ENCODE measurements at regions not wholly inside any gene's neighbourhood (a gene's known extent, or its start where the extent isn't known, plus 50 kb on each side); places are given as distances from the start of the nearest gene placed in this dataset.
"Not testable (repeated sequence)": the region's sequence is repeated elsewhere in the genome, so short reads cannot be mapped to it uniquely, and the experiment has no call there.

DNA sequence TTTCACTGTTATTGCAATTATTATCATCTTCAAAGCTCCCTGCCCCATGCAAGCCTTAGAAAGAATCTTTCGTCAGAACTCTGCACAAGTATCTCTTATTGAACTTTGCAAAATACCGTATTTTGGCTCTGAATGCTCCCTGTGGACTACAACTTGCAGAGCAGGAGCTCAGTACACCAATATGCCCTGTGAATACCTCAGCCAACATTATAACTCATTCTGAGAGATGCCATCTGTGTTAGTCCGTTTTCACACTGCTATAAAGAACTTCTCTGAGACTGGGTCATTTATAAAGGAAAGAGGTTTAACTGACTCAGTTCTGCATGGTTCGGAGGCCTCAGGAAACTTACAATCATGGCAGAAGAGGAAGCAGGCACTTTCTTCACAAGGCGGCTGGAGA is 87.2 kb upstream of the XYLT1 start:
- no peak for ATAC-seq (ENCODE audit: low read depth)
- CTCF ChIA-PET: interaction anchor here (0.9 to 1.2 kb wide), 2 partner anchors 21 to 364 kb away, joined by 3 to 4 read pairs; no protein-coding TSS in a partner anchor
- TF ChIP-seq, protein P1, sequence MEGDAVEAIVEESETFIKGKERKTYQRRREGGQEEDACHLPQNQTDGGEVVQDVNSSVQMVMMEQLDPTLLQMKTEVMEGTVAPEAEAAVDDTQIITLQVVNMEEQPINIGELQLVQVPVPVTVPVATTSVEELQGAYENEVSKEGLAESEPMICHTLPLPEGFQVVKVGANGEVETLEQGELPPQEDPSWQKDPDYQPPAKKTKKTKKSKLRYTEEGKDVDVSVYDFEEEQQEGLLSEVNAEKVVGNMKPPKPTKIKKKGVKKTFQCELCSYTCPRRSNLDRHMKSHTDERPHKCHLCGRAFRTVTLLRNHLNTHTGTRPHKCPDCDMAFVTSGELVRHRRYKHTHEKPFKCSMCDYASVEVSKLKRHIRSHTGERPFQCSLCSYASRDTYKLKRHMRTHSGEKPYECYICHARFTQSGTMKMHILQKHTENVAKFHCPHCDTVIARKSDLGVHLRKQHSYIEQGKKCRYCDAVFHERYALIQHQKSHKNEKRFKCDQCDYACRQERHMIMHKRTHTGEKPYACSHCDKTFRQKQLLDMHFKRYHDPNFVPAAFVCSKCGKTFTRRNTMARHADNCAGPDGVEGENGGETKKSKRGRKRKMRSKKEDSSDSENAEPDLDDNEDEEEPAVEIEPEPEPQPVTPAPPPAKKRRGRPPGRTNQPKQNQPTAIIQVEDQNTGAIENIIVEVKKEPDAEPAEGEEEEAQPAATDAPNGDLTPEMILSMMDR (IDR thresholded peaks at IDR 0.05): no peak
- no peak overlapping the region for H3K27ac Mint-ChIP-seq
- no peaks in the 10 kb centered on the region for H3K9me3 Mint-ChIP-seq
- no peaks in the 10 kb centered on the region for H3K36me3 Mint-ChIP-seq (ENCODE audit: low read depth)
- H3K4me1 Mint-ChIP-seq: peaks cover 3% of the 10 kb centered on the region
- DNase-seq: no peak
- POLR2A ChIA-PET: no interaction called here
- H3K4me3 Mint-ChIP-seq: no peak overlapping the region
- intact Hi-C loops (cut with micrococcal nuclease): no loop called here
- peaks cover 8% of the 10 kb centered on the region for H3K27me3 Mint-ChIP-seq

DNA sequence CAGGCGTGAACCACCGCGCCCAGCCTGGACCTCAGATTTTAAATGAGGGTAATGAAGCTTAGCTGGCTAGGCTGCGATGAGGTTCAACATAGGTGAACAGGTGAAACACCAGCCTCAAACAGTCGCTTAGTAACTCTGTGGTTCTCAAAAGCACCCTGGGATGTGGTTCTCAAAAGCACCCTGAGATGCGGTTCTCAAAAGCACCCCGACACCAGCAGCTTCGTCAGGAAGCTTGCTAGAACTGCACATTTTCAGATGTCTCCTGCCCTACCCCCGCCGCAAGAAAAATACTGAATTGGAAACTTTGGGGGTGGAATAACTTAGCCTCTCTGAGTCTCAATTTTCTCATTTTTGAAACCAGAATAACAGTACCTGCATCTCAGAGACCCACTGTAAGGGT is 86.7 kb upstream of the XYLT1 start:
- TF ChIP-seq, protein P1 (IDR thresholded peaks at IDR 0.05): no peak
- ATAC-seq (ENCODE audit: low read depth) (no peak), DNase-seq (no peak)
- Mint-ChIP-seq H3K27ac (no peak overlapping the region), H3K27me3 (peaks cover 8% of the 10 kb centered on the region), H3K9me3 (no peaks in the 10 kb centered on the region), H3K4me1 (peaks cover 3% of the 10 kb centered on the region), H3K36me3 (ENCODE audit: low read depth) (no peaks in the 10 kb centered on the region), H3K4me3 (no peak overlapping the region)
- POLR2A ChIA-PET: no interaction called here
- intact Hi-C loops (cut with micrococcal nuclease): no loop called here
- CTCF ChIA-PET: interaction anchor here (0.9 to 1.2 kb wide), 3 partner anchors 20 to 363 kb away, joined by 3 to 4 read pairs (median 3); no protein-coding TSS in a partner anchor

DNA sequence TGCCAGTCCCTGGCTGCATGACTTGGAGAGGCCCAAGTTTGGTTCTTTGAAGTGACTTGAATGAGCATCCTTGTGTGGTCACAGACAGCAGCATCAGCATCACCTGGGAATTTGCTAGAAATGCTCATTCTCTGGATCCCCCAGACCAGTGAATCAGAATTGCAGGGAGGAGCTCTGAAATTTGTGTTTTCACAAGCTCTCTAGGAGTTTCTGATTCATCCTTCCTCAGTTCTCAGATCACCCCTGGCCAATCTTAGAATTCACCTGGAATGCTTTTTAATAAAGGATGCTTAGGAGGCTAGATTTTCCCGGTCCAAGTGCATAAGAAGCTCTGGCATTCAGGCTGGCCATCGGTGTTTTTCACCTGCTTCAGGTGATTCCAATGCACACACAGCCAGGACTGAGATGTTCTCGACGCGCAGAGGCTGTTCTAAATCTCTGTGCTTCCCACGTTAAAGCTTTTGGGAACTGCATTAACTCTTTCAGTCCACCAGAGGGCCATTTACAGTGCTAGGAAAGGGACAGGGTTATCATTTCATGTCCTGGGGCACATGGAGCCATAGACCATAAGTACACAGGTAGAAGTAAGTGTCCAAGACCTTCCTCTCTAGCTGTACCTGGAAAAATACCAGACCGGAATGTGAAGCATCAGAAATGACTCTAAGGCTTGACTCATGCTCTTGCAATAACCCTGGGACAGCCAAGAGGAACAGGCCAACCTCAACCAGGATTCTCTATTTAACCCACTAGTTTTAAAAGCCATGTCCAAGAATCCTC is 85.7 kb upstream of the XYLT1 start:
- intact Hi-C loops (cut with micrococcal nuclease): no loop called here

DNA sequence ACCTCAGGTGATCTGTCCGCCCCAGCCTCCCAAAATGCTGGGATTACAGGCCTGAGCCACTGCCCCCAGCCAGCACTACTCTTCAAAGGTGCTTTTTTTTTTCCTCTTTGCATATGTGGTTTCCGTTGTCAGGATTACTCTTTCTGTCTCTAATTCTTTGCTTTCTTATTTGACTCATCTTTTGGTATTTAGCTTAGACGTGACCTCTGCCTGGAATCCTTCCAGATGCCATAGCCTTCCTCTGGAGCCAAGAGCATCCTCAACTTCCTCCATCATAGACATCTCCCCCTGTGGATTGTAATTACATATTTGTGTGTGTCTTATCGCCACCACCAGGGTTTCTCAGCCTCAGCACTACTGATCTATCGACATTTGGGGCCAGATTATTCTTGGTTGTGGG is 84.4 kb upstream of the XYLT1 start:
- peaks cover 8% of the 10 kb centered on the region for H3K27me3 Mint-ChIP-seq
- no peak for DNase-seq
- H3K27ac Mint-ChIP-seq: no peak overlapping the region
- H3K36me3 Mint-ChIP-seq (ENCODE audit: low read depth): no peaks in the 10 kb centered on the region
- peaks cover 3% of the 10 kb centered on the region for H3K4me1 Mint-ChIP-seq
- no peak overlapping the region for H3K4me3 Mint-ChIP-seq
- TF ChIP-seq, protein P1 (IDR thresholded peaks at IDR 0.05): no peak
- CTCF ChIA-PET: no interaction called here
- no peaks in the 10 kb centered on the region for H3K9me3 Mint-ChIP-seq
- intact Hi-C loops (cut with micrococcal nuclease): no loop called here
- POLR2A ChIA-PET: no interaction called here
- ATAC-seq (ENCODE audit: low read depth): no peak

More for the DNA sequence above, 85.7 kb upstream of the XYLT1 start:
- TF ChIP-seq, protein P1 (IDR thresholded peaks at IDR 0.05): no peak
- ChIA-PET CTCF (interaction anchor here (0.9 to 1.0 kb wide), 2 partner anchors 21 to 278 kb away, joined by 3 to 4 read pairs; no protein-coding TSS in a partner anchor), POLR2A (no interaction called here)
- Mint-ChIP-seq H3K36me3 (ENCODE audit: low read depth) (no peaks in the 10 kb centered on the region), H3K4me3 (no peak overlapping the region), H3K4me1 (peaks cover 3% of the 10 kb centered on the region), H3K27me3 (peaks cover 8% of the 10 kb centered on the region), H3K9me3 (no peaks in the 10 kb centered on the region), H3K27ac (no peak overlapping the region)
- DNase-seq (no peak), ATAC-seq (ENCODE audit: low read depth) (peak; percentile 21)

DNA sequence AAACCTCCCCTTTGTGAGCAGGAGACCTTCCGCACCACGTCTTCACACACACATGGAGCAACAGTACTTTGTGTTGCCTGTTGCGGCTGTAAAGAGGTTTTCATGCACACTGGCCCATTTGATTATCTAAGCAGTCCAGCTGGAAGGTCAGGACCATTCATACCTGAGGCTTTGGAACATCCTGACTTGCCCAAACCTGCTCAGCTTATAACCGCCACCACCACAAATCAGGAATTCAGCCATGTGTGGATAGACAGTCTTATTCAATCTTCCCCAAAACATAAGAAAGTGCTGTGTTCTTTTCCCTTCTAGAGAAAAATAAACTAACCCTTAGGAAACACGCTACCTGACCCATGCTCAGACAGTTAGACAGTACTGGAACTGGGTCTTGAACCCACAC is 81.6 kb upstream of the XYLT1 start:
- H3K36me3 Mint-ChIP-seq (ENCODE audit: low read depth): no peaks in the 10 kb centered on the region
- TF ChIP-seq, protein P1 (IDR thresholded peaks at IDR 0.05): no peak
- peaks cover 3% of the 10 kb centered on the region for H3K4me1 Mint-ChIP-seq
- H3K9me3 Mint-ChIP-seq: no peaks in the 10 kb centered on the region
- H3K4me3 Mint-ChIP-seq: no peak overlapping the region
- POLR2A ChIA-PET: no interaction called here
- H3K27me3 Mint-ChIP-seq: peaks cover 8% of the 10 kb centered on the region
- DNase-seq (no peak), ATAC-seq (ENCODE audit: low read depth) (no peak)
- intact Hi-C loops (cut with micrococcal nuclease): no loop called here
- CTCF ChIA-PET: no interaction called here
- H3K27ac Mint-ChIP-seq: no peak overlapping the region

DNA sequence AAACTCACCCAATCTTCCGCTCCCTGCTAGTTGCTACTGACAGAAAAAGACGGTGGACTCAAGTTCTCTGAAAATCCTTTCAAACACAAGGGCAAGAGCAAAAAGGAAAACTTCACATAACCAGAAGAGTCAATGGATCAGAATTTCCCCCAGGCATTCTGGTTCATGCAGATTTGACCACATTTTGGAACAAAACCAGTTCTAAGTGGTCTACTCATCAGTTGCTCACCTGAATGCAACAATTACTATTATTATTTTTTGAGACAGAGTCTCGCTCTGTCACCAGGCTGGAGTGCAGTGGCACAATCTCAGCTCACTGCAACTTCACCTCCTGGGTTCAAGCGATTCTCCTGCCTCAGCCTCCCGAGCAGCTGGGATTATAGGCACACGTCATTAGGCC is 80.9 kb upstream of the XYLT1 start:
- H3K27ac Mint-ChIP-seq; H3K36me3 Mint-ChIP-seq (ENCODE audit: low read depth); CTCF ChIA-PET; ATAC-seq (ENCODE audit: low read depth); H3K4me1 Mint-ChIP-seq; intact Hi-C loops (cut with micrococcal nuclease); H3K9me3 Mint-ChIP-seq; H3K27me3 Mint-ChIP-seq; DNase-seq; POLR2A ChIA-PET; H3K4me3 Mint-ChIP-seq: not testable (repeated sequence)
